ENCODE measurements at regions not wholly inside any gene's neighbourhood (a gene's known extent, or its start where the extent isn't known, plus 50 kb on each side); places are given as distances from the start of the nearest gene placed in this dataset.

DNA sequence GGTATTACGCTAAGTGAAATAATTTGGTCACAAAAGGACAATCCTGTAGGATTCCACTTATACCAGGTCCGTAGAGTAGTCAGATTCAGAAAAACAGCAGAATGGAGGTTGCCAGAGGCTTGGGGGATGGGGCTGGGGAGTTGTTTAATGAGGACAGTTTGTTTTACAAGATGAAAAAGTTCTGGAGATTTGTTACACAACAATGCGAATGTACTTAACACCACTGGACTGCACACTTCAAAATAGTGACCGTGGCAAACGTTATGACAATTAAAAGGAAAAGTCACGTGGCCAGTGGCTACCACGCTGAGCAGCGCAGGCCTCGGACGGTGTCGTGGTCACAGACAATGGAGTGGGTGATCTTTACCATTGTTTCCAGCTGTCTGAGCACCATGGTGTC lies 338.1 kb downstream of the SEC14L1 start:
- no peak for DNase-seq

DNA sequence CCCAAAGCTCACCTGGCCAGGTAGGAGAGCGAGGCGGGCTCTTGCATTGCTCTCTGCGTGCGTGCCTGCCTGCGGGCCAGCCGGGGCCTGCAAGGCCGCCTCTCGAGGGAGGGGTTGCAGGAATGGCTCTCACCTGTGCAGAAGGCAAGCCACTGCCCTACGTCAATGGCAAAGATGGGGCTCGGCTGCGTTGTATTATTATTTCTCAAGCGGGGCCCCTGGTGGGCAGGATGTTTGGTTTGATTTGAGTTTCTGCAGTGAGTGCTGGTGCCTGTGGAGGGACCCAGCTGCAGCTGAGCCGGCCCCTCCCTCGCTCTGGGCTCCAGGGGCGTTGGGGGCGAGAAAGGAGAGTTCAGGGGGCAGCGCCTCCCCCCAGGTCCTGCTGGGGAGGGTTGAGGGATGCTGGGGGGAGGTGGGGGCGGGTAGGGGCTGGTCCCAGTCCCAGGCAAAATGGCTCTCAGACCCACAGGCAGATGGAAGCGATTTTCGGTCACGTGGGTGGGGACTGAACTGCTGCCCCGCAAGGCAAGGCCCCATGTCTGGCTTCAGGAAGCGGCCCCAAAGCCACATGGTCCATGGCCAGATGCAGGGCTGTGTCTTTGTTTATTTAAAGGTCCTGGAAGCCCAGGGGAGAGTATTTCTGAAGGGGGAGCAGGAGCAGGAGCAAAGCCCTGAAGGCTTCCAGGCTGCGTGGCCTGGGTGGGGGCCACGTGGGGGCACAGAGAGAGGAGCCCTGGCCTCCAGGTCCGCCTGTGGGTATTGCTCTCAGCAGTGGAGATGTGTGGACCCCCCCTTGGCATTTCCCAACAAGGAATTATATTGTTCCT lies 338.8 kb downstream of the SEC14L1 start:
- DNase-seq: no peak

DNA sequence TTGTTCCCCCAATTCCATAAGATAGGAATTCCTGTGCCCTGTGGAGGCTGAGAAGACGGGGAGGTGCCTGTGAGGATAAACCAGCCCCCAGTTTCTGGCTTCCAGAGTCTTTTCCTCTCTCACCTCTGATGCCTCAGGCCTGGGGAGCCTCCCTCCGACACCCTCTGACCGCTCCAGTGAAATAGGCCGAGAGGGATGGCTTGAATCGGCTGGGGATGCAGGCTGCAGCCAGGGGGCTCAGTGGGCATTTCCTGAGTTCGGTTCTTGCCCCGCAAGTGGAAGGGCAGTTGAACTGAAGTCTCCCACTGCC lies 339.4 kb downstream of the SEC14L1 start:
- no peak for DNase-seq

DNA sequence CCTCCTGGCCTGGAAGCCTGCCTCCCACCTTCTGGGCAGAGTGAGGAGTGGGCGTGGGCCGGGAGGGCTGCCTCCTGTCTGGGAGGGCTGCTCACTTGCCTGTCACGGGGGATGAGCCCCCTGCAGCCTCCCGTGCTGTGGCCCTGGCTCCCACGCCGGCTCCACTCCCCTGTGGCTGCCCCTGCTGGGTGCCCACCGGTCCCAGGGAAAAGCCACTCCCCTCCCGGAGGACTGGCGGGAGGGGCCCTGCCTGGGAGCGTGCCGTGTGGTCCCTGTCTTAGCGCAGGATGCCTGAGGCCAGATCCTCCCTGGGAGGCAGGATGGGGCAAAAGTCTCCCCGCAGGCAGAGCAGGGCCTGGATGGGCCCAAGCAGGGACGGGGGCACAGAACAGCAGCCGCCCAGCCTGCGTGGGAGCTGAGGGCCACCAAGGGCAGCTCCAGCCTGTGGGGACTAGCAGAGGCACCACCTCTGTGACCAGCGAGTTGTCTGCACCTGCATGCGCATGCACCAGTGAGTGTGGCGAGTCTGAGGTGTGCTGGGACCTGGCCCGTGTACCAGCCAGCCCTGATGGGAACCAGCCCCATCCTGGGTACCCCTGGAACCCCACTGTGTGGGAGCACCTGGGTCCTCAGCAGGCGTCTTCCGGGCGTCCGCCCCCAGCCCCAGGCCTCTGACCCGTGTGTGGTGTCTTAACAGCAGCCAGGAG lies 339.9 kb downstream of the SEC14L1 start:
- DNase-seq: no peak

DNA sequence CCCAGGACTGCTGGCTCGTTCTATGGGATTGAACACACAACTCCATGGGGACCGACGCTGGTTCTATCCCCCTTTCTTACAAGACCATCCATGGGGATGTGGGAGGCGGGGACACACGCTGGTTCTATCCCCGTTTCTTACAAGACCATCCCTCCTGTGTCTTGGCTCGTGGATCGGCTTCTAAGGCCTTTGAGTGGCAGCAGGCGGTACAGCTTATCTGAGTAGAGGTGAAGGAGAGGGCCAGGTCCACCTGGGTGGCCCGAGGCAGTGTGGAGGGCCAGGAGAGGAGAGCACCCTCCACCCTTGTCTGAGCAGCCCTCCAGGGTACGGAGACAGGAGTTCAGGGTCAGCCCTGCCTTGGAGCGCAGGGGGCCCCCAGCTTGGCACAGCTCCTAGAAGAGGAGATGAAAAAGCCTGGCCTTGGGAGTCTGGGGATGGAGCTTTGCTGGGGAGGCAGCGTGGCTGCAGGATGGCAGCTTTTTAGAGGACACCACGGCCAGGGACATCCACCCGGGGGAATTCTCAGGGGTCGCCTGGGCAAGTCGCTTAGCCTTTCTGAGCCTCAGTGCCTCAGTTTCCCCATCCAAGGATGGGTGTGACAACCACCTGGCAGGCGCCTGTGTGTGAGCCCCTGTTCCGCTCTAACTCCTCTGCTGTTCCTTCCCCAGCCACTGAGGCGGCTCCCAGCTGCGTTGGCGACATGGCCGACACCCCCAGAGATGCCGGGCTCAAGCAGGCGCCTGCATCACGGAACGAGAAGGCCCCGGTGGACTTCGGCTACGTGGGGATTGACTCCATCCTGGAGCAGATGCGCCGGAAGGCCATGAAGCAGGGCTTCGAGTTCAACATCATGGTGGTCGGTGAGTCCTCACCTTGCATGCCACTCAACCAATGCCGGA lies 341.0 kb downstream of the SEC14L1 start:
- DNase-seq: no peak

DNA sequence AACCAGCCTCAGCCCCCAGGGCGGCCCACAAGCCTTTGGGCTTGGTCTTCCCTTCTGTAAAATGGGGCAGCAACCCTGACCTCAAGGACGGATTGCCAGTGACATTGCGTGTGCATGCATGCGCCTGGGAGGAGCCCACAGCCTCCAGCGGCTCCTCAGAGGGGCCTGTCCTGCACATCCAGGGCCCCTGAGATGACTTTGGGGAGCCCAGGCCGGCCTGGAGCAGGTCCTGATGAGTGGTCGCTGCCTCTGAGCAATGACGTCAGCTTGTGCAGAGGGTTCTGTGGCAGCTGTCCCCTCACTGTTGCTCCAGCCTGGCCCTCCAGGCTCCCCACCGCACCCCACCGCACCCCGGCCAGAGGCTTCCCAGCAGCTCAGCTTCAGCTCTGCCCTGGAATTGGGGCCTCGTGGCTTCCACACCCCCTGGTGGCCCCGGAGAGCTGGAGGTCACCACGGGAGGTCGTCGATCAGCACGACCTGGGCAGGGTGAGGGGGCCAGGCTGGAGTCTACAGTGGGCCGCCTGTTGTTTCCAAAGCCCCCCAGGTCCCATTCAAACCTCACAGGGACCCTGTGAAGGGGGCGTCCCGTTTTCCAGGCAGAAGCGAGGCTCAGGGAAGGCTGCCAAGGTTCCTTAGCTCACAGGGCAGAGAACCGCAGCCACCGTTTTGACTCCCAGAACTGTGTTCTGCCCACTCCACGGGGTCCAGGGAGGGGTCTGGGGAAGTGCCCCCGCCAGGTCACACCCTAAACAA lies 341.8 kb downstream of the SEC14L1 start:
- DNase-seq: no peak

DNA sequence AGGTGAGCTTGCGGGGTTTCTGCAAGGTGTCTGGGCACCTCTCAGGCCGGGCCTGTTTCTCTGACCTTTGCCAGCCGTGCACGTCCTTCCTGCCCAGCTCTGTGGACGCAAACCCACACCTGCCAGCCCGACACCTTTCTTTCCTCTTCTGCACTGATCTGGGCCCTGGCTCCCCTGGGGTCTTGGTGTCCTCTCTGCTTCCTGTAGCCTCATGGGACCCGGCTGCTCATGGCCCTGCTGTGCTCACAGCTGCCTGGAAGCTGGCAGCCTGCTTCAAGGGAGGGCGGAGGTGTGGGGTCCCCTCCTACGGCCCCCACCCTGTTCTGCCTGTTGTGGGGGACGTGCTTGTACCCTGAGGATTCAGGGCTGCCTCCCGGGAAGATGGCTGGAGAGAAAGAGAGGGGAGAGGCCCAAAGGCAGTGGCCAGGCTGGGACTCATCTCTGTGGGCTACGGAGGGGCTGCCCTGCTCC lies 342.4 kb downstream of the SEC14L1 start:
- no peak for DNase-seq

DNA sequence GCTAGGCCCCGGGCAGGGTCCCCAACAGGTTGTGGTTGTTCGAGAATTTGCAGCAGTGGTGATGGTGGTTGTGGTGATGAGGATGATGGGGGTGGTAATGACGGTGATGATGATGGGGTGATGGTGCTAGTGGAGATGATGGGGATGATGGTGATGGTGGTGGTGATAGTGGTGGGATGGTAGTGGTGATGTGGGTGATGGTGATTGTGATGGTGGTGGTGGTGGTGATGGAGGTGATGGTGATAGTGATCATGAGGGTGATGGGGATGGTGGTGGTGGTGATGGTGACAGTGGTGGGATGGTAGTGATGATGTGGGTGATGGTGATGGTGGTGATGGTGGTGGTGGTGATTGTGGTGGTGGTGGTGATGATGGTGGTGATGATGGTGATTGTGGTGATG lies 343.3 kb downstream of the SEC14L1 start:
- DNase-seq: no peak

DNA sequence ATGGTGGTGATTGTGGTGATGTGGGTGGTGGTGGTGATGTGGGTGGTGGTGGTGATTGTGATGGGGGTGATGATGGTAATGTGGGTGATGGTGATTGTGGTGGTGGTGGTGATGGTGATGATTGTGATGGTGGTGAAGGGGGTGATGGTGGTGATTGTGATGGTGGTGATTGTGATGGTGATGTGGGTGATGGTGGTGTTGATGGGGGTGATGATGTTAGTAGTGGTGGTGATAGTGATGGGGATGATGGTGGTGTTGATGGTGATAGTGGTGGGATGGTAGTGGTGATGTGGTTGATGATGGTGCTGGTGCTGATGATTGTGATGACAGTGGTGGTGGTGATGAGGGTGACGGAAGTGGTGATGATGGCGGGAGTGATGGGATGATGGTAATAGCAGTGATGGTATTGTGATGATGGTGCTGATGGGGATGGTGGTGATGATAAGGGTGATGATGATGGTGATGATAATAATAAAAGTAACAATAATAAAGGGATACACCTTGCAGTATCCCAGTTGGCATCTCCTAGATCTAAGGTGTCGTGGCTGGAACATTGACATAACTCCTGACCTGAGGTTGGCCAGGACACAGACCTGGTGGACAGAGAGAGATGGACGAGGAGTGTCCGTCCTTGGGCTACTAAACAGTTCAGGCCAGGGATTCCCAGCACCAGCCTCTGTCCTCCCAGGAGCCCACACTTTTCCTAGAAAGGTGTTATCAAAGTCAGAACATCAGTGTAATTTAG lies 344.5 kb downstream of the SEC14L1 start:
- no peak for DNase-seq

DNA sequence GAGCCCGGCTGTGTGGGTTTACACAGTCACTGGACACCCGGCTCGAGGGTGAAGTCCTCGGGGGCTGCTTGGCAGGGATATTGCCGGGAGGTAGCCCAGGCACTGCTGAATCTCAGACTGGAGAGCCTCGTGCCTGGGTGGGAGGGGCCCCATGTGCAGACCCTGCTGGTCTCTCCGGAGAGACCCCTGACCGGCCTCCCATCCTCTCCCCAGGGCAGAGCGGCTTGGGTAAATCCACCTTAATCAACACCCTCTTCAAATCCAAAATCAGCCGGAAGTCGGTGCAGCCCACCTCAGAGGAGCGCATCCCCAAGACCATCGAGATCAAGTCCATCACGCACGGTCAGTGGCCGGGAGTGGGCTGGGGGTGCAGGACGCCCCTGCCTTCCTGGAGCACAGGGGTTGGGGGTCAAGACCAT lies 346.5 kb downstream of the SEC14L1 start:
- no peak for DNase-seq

DNA sequence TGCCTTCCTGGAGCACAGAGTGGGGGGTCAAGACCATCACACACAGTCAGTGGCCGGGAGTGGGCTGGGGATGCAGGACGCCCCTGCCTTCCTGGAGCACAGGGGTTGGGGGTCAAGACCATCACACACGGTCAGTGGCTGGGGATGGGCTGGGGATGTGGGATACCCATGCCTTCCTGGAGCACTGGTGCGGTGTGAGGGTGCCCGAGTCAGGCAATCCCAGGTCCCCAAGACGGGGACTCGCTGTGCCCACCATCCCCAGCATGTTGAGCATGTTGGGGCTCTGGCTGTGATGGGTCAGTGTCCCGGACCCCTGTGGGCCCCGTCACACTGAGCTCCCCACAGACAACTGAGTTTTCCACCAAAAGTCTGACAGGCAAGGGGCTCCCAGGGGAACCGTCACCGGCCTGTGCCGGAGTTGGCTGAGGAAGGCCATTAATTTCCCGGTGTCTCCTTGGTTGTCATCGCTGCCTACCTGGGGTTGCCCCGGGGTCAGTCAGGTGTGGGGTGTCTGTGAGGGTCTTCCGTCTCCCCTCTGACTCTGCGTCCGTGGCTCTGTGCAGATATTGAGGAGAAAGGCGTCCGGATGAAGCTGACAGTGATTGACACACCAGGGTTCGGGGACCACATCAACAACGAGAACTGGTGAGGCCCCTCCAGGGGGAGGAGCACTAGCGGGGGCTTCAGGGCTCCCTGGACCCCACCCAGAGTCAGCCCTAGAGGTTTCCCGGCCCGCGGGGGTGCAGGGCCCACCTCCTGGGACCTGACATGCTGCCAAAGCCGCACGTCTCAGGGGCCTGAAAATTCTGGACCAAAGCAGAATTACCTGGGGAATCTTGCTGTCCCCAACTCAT lies 347.1 kb downstream of the SEC14L1 start:
- DNase-seq: no peak

DNA sequence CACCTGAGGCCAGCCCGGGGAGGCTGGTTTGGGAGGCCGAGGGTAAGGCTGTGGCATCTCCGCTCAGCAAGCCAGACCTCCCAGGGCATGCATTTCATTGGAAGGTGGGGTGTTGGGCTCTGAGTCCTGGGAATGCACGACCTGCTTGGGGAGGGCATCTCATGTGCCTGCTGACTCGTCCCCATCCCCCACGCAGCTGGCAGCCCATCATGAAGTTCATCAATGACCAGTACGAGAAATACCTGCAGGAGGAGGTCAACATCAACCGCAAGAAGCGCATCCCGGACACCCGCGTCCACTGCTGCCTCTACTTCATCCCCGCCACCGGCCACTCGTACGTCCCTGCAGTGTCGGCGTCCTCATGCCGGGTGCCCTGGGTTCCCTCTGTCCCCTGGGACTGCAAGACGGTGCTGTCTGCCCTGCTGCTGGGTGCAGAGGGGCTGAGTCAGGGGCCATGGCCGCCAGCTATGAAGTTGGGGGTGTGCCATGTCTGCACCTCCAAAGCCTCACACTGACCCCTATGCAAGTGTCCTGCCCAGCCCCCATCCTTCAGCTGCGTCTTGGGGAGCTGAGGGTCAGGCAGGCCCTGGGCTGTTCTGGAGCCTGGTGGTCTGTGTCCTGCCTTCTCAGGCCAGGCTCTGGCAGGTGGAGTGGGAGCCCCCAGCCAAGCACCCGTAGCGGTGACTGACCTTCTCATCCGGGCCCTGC lies 347.9 kb downstream of the SEC14L1 start:
- no peak for DNase-seq

DNA sequence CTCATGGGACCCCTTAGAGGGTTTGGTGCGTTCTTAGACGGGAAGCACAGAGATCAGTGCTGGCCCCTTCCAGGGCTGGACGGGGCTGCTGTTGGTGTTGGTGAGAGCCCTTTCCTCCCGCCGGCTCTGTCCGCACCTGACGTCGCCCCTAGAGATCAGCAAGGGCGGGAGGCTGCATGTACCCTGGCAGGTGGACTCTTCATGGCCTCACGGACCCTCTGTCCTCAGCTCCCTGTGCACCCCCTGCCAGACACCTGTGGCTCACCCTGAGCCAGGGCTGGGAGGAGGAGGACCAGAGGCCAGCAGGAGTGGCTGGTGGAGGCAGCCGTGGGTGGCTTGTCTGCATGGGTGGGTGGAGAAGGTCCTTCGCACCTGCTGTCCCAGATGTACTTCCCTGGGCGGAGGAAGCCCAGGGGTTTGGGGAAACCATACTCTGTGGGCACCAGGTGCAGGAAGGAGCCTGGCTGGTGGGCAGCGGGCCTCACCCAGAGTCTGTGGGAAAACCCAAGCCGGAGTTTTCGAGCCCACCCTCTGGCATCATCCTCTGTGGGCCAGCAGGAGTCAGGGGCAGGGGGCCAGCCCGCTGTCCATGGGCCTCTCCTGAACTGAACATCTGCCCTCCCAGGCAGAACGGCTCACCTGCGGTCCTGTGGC lies 348.6 kb downstream of the SEC14L1 start:
- no peak for DNase-seq

DNA sequence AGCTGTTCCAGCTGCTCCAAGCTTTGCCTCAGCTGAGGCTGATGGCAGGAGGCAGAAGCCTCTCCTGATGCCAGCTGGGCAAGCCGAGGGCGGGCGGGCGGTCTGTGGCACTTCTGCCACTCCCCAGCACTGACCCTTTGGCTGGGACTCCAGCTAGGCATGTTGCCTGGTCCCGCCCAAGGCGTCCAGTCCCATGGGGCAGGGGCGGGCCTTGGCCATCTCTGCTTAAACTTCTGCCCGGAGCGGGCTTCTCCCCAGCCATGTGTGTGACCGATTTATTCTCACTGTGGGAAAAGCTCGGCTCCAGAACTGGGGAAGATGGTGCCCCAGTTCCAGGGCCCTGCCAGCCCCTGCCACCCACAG lies 349.1 kb downstream of the SEC14L1 start:
- DNase-seq: no peak

DNA sequence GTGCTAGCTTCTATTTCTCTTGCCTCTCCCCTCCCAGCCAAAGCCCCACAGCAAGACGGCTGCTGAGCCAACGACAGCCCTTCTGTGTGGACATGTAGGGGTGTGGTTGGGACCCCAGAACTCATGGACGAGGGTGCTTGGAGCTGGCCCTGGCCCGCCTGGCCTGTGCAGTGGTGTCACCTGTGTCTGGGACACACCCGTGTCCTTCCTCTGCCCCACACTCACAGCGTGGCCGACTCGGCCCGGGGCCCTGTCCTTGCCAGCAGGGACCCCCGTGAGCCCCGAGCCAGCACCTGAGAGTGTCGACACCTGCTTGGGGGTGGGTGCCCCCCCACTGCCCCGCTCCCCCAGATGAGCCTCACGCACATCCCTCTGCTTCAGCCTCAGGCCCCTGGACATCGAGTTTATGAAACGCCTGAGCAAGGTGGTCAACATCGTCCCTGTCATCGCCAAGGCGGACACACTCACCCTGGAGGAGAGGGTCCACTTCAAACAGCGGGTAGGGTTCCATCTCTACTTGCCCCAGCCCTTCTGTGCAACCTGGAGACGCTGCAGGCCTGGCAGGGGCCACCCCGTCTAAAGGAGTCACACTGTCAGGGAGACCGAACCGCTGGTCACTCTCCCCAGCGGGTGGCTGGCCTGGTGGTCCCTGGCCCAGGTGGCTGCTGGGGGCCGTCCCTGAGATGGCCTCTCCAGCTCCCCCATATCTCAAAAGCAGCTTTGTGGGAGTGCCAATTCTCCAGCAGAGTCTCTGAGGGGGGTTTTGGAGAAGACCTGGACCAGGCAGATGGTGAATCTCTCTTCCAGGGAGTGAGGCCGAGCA lies 349.8 kb downstream of the SEC14L1 start:
- no peak for DNase-seq

DNA sequence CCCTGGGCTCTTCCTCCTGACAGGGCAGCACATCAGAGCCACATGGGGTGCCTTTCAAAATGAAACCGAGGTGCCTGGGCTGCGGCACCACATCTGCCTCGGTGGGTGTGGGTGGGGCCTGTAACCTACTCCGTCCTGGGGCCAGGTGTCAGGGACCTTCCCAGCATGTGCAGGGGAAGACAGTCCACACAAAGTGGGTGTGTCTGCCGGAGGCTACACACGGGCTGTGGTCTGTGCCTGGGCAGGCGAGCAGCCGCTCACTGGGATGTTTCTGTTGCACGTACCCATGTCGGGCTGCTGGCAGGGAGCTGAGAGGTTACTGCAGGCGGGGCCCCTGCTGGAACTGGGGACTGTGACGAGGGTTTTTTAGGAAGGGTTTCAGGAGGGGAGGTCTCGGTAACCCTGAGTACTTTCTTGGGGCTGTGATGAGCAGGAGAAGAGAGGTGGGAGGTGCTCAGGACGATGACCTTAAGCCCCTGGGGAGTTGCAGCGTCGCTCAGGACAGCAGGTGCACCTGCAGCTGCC lies 351.2 kb downstream of the SEC14L1 start:
- DNase-seq: no peak

DNA sequence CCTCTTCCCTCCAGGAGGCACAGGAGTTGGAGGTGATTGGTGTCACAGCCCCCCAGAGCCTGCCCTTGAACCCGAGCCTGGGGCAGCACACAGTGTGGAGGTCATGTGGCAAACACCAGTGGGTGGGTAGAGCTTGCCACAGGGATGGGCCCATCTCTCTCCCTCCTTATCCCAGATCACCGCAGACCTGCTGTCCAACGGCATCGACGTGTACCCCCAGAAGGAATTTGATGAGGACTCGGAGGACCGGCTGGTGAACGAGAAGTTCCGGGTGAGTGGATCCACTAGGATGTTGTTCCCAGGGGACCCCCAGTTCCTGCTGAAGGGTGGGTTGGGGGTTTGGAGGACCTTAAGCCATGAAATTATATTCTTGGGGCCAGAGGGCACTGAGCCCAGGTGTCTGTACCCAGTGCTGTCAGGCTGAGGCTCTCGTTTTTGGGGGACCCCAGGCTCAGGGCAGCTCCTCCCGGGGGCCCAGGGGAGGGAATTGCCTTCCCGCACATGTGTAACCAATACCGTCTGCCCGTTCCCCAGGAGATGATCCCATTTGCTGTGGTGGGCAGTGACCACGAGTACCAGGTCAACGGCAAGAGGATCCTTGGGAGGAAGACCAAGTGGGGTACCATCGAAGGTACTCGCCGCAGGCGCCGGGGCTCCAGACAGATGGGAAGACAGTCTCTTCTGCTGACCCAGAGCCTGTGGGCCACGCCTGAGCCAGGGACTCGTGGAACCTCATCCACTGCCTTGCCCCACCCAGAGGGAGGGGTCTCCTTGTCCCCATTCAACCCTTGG lies 351.9 kb downstream of the SEC14L1 start:
- no peak for DNase-seq
